ENCODE measurements at regions not wholly inside any gene's neighbourhood (a gene's known extent, or its start where the extent isn't known, plus 50 kb on each side); places are given as distances from the start of the nearest gene placed in this dataset.
A peak's percentile ranks its signal among the peaks of the same experiment; 100 is the strongest.

- 35 to 40% methylated on average over 3 of the region's 3 CpGs for WGBS, 2 donors
- intact Hi-C loops (cut with DNase I; ENCODE audit: low total_unique reads) = no loop called here
- peak in 1 of 2 donors; percentile 42 for DNase-seq (ENCODE audit: low spot score in 2 of 2)
- TF ChIP-seq CTCF (IDR thresholded peaks at IDR 0.05) (no peak), POLR2A (IDR thresholded peaks at IDR 0.05) (no peak)
- no peak overlapping the region for H3K4me3 ChIP-seq (ENCODE audit: low read depth, poor library complexity, severe bottlenecking)
Measured at GRCh38 chr11:134921938-134922337, 509.9 kb upstream of the B3GAT1 start.

GRCh38 chr11:134920851-134921608 lies 509.0 kb upstream of the B3GAT1 start:
- DNase-seq (ENCODE audit: low spot score in 2 of 2) = peak in 1 of 2 donors; percentile 52
- TF ChIP-seq CTCF (IDR thresholded peaks at IDR 0.05) (no peak), POLR2A (IDR thresholded peaks at IDR 0.05) (no peak)
- H3K4me3 ChIP-seq (ENCODE audit: low read depth, poor library complexity, severe bottlenecking) = no peak overlapping the region
- intact Hi-C loops (cut with DNase I; ENCODE audit: low total_unique reads) = no loop called here
- 74 to 75% methylated on average over 8 of the region's 8 CpGs for WGBS, 2 donors

GRCh38 chr11:134916421-134917213 lies 504.6 kb upstream of the B3GAT1 start:
- peak in 1 of 2 donors; percentile 62 for DNase-seq (ENCODE audit: low spot score in 2 of 2)
- H3K4me3 ChIP-seq (ENCODE audit: low read depth, poor library complexity, severe bottlenecking) = no peak overlapping the region
- intact Hi-C loops (cut with DNase I; ENCODE audit: low total_unique reads) = no loop called here
- TF ChIP-seq POLR2A (IDR thresholded peaks at IDR 0.05) (no peak), CTCF (IDR thresholded peaks at IDR 0.05) (no peak)
- 75 to 83% methylated on average over 9 of the region's 9 CpGs for WGBS, 2 donors

- TF ChIP-seq CTCF (IDR thresholded peaks at IDR 0.05) = no peak
- TF ChIP-seq POLR2A (IDR thresholded peaks at IDR 0.05) = no peak
- WGBS, 2 donors = 74 to 81% methylated on average over 5 of the region's 5 CpGs
- intact Hi-C loops (cut with DNase I; ENCODE audit: low total_unique reads) = no loop called here
- DNase-seq (ENCODE audit: low spot score in 2 of 2) = peak in 1 of 2 donors; percentile 54
- H3K4me3 ChIP-seq (ENCODE audit: low read depth, poor library complexity, severe bottlenecking) = no peak overlapping the region
Measured at GRCh38 chr11:134915881-134916280, 503.8 kb upstream of the B3GAT1 start.

GRCh38 chr11:134915212-134915611 lies 503.2 kb upstream of the B3GAT1 start:
- WGBS, 2 donors = 54 to 55% methylated on average over 8 of the region's 8 CpGs
- intact Hi-C loops (cut with DNase I; ENCODE audit: low total_unique reads) = no loop called here
- H3K4me3 ChIP-seq (ENCODE audit: low read depth, poor library complexity, severe bottlenecking) = no peak overlapping the region
- no peak for TF ChIP-seq CTCF (IDR thresholded peaks at IDR 0.05)
- no peak for TF ChIP-seq POLR2A (IDR thresholded peaks at IDR 0.05)
- peak in 1 of 2 donors; percentile 74 for DNase-seq (ENCODE audit: low spot score in 2 of 2)

All from lower leg skin (tissue), 4 donors.